ENCODE measurements at regions not wholly inside any gene's neighbourhood (a gene's known extent, or its start where the extent isn't known, plus 50 kb on each side); places are given as distances from the start of the nearest gene placed in this dataset.

GRCh38 chr11:35077709-35078469 lies 61.1 kb upstream of the CD44 start:
- DNase-seq (ENCODE audit: low read depth) = no peak

- DNase-seq (ENCODE audit: low read depth) = no peak
Measured at GRCh38 chr11:35078470-35078735, 60.6 kb upstream of the CD44 start.

GRCh38 chr11:35079611-35080010 lies 59.4 kb upstream of the CD44 start:
- DNase-seq (ENCODE audit: low read depth) = no peak

DNA sequence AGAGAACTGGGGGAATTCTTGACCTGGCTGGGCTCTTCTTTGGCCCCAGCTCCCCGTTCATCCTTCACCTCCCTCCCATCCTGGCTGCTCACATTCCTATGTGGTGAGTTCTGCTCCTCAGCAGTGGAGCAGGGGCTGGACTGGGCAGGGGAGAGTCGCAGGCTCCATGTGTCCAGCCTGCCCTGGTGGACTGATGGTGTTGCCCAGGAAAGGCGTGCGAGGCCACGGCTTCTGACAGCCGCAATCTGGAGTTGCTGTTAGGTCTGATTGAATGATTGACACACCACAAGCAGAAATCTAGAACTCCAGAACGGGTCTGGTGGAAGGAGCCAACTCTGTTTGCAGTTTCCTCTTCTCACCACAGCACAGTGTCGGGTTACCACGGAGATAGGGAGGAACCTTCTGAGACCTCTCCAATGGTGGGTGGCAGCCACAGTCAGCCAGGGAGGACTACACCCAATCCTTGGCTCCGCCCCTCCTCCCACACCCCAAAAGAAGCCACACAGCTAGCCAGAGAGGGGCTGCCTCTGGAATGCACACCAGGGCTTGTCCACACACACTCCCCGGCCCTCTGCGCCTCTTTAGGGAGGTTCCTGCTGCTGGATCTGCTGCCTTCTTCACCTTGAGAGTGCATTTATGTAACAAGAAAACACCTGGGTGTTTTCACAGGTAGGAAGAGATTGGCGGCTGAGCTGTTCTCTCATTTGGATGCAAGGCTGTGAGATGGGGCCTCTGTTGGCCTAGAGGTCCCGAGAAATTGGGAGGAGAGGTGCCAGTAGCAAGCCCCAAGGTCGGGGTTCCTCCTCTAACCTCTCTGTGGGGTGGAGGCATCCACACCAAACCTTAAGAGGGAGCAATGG lies 56.4 kb upstream of the CD44 start:
- DNase-seq (ENCODE audit: low read depth) = peak; percentile 63

- DNase-seq (ENCODE audit: low read depth) = no peak
Measured at GRCh38 chr11:35083181-35083430, 55.9 kb upstream of the CD44 start.

DNA sequence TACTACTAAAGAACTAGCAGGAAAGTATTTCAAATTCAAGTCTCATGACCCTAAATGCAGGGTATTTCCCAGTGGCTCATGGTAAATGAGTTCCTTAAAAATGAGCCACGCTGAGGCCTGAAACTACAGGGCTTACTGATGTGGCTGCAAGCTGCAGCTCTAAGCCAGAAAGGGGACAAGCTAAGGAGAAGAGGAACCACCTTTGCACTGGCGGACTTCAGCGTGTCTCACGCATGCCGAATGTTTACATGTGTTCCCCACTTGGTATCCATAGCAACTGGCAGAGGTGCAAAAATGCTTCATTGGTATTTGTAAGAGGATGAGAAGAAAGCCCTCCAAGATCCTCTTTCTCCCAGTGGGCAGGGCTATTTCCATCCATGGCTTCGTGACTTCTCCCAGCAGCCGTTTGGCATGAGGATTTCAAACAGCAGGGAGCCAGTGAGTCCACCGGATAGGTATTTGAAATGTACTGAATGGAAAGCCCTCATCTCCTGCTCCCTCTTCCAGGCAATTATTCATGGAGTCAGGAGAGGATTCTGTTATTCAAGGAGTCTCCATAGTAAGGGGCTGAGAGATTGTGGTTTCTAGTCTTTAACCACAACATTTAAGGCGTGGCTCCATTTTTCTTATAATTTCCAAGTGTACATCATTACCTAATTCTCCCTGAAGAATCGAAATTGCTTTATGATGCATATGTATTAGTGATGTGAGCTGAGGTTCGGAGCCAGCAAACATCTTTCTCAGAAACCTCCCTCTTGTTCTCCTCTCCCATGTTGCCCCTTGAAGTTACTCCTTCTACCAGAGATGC lies 55.3 kb upstream of the CD44 start:
- DNase-seq (ENCODE audit: low read depth) = peak; percentile 28

- no peak for DNase-seq (ENCODE audit: low read depth)
Measured at GRCh38 chr11:35084817-35085440, 54.0 kb upstream of the CD44 start.

GRCh38 chr11:35085531-35086165 lies 53.3 kb upstream of the CD44 start:
- no peak for DNase-seq (ENCODE audit: low read depth)

DNA sequence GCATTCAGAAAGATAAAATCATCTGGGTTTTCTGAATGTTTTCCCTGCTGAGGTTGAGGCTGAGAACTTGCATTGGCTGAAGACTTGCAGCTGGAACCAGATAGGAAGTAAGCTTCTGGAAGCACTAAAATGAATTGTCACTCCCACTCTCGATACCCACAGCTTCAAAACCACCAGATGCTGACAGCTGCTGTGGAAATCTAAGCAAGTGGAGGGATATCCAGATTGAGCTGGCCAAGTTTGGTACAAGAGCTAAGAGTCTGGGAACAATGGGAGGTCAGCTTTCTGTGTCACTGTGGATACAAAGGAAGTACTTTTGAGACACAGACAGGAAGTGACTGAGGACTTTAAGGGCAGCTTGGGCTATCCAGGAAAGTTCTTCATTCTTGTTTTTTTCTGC lies 51.3 kb upstream of the CD44 start:
- DNase-seq (ENCODE audit: low read depth) = no peak

DNA sequence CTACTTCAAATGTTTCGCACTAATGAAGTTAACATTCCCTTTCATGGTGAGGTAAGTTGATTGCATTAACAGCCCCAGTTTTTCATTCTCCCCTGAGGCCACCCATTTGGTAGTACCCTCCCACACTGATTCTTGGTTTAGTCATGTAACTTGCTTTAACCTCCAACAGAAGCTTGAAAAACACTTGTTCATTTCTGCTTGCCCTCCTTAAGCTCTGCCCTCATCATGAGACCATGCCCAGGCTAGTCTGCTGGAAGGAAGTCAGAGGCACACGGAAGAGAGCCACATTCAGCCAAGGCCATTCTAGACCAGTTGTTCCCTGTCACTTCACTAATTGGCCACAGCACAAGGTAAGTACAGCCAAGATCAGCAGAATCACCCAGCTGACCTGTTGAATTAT lies 50.7 kb upstream of the CD44 start:
- no peak for DNase-seq (ENCODE audit: low read depth)

- DNase-seq (ENCODE audit: low read depth) = no peak
Measured at GRCh38 chr11:35088676-35089075, 50.3 kb upstream of the CD44 start.

All from stimulated activated CD8-positive, alpha-beta memory T cell treated with anti-CD3 and anti-CD28 coated beads, Interleukin-12 subunit alpha, Interleukin-12 subunit beta, amount 100 ng/mL, for 4 hours (primary cell).